ENCODE measurements at regions not wholly inside any gene's neighbourhood (a gene's known extent, or its start where the extent isn't known, plus 50 kb on each side); places are given as distances from the start of the nearest gene placed in this dataset.
A peak's percentile ranks its signal among the peaks of the same experiment; 100 is the strongest.

DNA sequence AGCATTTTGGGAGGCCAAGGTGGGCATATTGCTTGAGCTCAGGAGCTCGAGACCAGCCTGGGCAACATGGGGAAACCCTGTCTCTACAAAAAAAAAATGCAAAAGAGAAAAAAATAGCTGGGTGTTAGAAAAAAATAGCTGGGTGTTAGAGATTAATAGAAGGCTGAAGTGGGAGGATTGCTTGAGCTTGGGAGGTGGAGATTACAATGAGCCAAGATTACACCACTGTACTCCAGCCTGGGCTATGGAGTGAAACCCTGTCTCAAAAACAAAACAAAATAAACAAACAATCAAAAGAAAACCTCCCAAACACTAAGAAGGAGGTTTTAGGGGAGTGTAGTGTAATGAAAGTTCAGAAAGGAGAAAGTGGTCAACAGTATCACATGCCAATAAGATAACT is 202.1 kb downstream of the FLRT2 start:
- no peak for DNase-seq (ENCODE audit: low read depth)
- no peak overlapping the region for H3K4me3 ChIP-seq (ENCODE audit: control insufficient read depth, low read depth, low read length)
- TF ChIP-seq, protein P1, sequence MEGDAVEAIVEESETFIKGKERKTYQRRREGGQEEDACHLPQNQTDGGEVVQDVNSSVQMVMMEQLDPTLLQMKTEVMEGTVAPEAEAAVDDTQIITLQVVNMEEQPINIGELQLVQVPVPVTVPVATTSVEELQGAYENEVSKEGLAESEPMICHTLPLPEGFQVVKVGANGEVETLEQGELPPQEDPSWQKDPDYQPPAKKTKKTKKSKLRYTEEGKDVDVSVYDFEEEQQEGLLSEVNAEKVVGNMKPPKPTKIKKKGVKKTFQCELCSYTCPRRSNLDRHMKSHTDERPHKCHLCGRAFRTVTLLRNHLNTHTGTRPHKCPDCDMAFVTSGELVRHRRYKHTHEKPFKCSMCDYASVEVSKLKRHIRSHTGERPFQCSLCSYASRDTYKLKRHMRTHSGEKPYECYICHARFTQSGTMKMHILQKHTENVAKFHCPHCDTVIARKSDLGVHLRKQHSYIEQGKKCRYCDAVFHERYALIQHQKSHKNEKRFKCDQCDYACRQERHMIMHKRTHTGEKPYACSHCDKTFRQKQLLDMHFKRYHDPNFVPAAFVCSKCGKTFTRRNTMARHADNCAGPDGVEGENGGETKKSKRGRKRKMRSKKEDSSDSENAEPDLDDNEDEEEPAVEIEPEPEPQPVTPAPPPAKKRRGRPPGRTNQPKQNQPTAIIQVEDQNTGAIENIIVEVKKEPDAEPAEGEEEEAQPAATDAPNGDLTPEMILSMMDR (conservative IDR thresholded peaks at IDR 0.05; ENCODE audit: control insufficient read depth, insufficient read depth, low read depth, low read length) = no peak

DNA sequence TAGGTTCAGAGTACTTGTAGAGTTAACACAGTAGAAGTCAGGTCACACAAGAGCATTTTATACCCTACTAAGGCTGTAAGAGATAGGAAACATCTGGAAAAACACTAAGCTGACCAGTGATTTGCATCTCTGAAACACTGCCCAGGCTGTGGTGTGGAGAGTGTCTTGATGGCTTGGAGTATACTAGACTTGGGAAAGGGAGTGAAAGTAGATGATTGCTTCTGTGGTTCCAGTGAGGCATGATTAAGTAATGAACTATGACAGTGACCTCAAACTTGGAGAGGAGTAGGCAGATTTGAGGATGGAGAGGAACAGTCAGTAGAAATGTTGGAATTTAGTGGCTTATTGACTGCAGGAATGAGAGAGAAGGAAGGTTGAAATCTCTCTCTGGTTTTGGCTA is 201.2 kb downstream of the FLRT2 start:
- peak; percentile 95 for DNase-seq (ENCODE audit: low read depth)
- TF ChIP-seq, protein P1 (conservative IDR thresholded peaks at IDR 0.05; ENCODE audit: control insufficient read depth, insufficient read depth, low read depth, low read length) = no peak
- no peak overlapping the region for H3K4me3 ChIP-seq (ENCODE audit: control insufficient read depth, low read depth, low read length)

DNA sequence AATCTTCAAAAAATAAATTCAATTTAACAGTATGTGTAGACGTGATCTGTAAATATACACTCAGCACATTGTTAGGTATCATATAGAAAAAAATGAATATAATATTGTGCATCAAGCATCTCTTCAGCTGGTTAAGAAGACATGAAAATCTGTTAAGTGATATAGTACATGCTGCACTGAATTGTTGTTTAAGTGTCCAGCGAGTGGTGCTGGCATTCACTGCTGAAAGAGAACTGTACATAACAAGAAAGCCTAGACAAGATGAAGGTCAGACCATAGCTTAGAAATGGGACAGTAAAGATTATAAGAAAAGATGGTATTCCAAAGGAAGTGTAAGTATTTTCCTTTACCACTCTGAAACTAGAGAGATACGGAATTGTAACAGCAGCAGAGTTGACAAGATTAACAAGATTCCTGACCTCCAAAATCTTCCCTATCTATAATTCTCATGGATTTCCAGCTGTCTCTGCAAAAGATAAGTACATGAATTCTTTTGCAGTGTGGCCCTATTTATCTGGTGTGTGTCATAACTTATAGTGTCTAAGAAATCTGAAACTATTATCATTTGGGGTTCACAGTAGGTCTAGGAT is 198.6 kb downstream of the FLRT2 start:
- H3K4me3 ChIP-seq (ENCODE audit: control insufficient read depth, low read depth, low read length) = no peak overlapping the region
- TF ChIP-seq, protein P1 (conservative IDR thresholded peaks at IDR 0.05; ENCODE audit: control insufficient read depth, insufficient read depth, low read depth, low read length) = no peak
- no peak for DNase-seq (ENCODE audit: low read depth)

DNA sequence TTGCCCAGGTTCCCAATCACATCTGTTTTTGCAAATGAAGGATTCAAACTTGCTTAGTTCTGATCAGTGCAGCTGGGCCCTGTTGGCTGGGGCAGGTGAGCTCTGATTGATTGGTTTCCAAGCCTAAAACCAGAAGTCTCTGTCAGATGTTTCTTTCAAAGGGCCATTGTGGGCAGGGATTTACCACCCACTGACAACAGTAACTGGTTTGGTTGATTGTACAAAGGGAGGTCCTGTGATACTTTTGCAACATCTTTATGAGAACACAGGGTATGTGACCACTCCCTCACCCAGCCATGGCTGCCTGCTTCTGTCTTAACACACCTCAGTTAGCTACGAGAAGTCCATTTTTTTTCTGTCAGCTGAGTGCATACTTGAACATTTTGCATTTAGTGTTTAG is 184.1 kb downstream of the FLRT2 start:
- DNase-seq (ENCODE audit: low read depth) = no peak
- no peak overlapping the region for H3K4me3 ChIP-seq (ENCODE audit: control insufficient read depth, low read depth, low read length)
- TF ChIP-seq, protein P1 (conservative IDR thresholded peaks at IDR 0.05; ENCODE audit: control insufficient read depth, insufficient read depth, low read depth, low read length) = no peak

DNA sequence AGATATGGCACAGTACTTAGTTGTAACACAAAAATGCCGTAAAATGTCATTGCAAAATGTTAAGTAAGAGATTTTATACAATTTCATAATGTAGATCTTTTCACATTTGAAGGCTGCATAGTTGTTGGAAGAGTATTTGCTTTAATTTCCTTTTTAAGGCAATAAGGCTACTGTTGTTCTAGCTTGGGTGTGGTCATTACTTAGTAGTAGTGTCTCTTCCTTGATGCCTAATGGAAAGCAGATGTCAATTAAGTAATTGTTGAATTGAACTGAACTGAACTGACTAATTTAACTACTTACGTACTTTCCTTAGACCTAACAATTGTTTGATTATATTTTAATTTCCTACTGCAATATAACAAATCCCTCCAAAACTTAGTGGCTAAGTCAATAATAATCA is 181.7 kb downstream of the FLRT2 start:
- DNase-seq (ENCODE audit: low read depth) = peak; percentile 19
- TF ChIP-seq, protein P1 (conservative IDR thresholded peaks at IDR 0.05; ENCODE audit: control insufficient read depth, insufficient read depth, low read depth, low read length) = no peak
- no peak overlapping the region for H3K4me3 ChIP-seq (ENCODE audit: control insufficient read depth, low read depth, low read length)
